NCI-H1092 (cell line): ENCODE measurements at regions not wholly inside any gene's neighbourhood (a gene's known extent, or its start where the extent isn't known, plus 50 kb on each side); places are given as distances from the start of the nearest gene placed in this dataset.
"Not testable (repeated sequence)": the region's sequence is repeated elsewhere in the genome, so short reads cannot be mapped to it uniquely, and the experiment has no call there.

Experiments
- DNase-seq: peaks from one replicate; lab custom pipeline; 2025; lab: John Stamatoyannopoulos, UW

- no peak for DNase-seq
These were observed 378.0 kb upstream of the PODXL start for GRCh38 chr7:131934452-131934851.

- no peak for DNase-seq
These were observed 377.4 kb upstream of the PODXL start for GRCh38 chr7:131933751-131934289.

- not testable (repeated sequence) for DNase-seq
These were observed 376.8 kb upstream of the PODXL start for GRCh38 chr7:131933219-131933618.

GRCh38 chr7:131932271-131932670 lies 375.8 kb upstream of the PODXL start:
- DNase-seq = no peak

- no peak for DNase-seq
These were observed 374.9 kb upstream of the PODXL start for GRCh38 chr7:131931370-131931769.

GRCh38 chr7:131929632-131930031 lies 373.2 kb upstream of the PODXL start:
- DNase-seq = no peak

- no peak for DNase-seq
These were observed 371.5 kb upstream of the PODXL start for GRCh38 chr7:131927770-131928423.

GRCh38 chr7:131925636-131926035 lies 369.2 kb upstream of the PODXL start:
- no peak for DNase-seq

- DNase-seq = no peak
These were observed 368.4 kb upstream of the PODXL start for GRCh38 chr7:131924857-131925256.

- not testable (repeated sequence) for DNase-seq
These were observed 366.5 kb upstream of the PODXL start for GRCh38 chr7:131922948-131923347.

GRCh38 chr7:131921016-131921415 lies 364.6 kb upstream of the PODXL start:
- no peak for DNase-seq

GRCh38 chr7:131919920-131920709 lies 363.7 kb upstream of the PODXL start:
- DNase-seq = no peak

- no peak for DNase-seq
These were observed 354.7 kb upstream of the PODXL start for GRCh38 chr7:131911112-131911511.

- no peak for DNase-seq
These were observed 352.8 kb upstream of the PODXL start for GRCh38 chr7:131909151-131909768.

- DNase-seq = no peak
These were observed 352.3 kb upstream of the PODXL start for GRCh38 chr7:131908714-131909113.

GRCh38 chr7:131905471-131905973 lies 349.1 kb upstream of the PODXL start:
- DNase-seq = no peak

GRCh38 chr7:131904760-131905327 lies 348.4 kb upstream of the PODXL start:
- no peak for DNase-seq

- no peak for DNase-seq
These were observed 346.9 kb upstream of the PODXL start for GRCh38 chr7:131903315-131903714.

- DNase-seq = no peak
These were observed 344.4 kb upstream of the PODXL start for GRCh38 chr7:131900785-131901287.

GRCh38 chr7:131899271-131900030 lies 343.0 kb upstream of the PODXL start:
- DNase-seq = no peak

GRCh38 chr7:131898418-131898817 lies 342.0 kb upstream of the PODXL start:
- DNase-seq = no peak
